Natural killer cell (primary cell): ENCODE measurements at regions not wholly inside any gene's neighbourhood (a gene's known extent, or its start where the extent isn't known, plus 50 kb on each side); places are given as distances from the start of the nearest gene placed in this dataset.

ENCODE experiments used
- ATAC-seq, 3 donors: fragments of 150-1000 bp in 2 of 3; fragments of 200-7000 bp in 1 of 3; cut with Tn5 transposase; 1 replicate in 1 of 3; 2 replicates in 2 of 3; pipeline ENCODE4 v1.10.0; 2021; ENCODE audit warnings: mild to moderate bottlenecking in 2 of 3, moderate library complexity in 2 of 3
- DNase-seq, 2 donors: peaks; one replicate each; pipeline versions ENCODE4 v3.0.0 to v3.0.0-alpha.2; 2013 to 2021; ENCODE audit warnings: mixed read lengths in 1 of 2
- H3K27ac ChIP-seq: one replicate; pipeline ENCODE4 v1.5.1; 2013; ENCODE audit warnings: mild to moderate bottlenecking, low read length
- H3K27me3 ChIP-seq: one replicate; pipeline ENCODE4 v1.6.1; 2013; ENCODE audit warnings: low read length; ENCODE audit not compliant: control insufficient read depth, insufficient read depth
- H3K36me3 ChIP-seq: one replicate; pipeline ENCODE4 v1.6.1; 2013; ENCODE audit warnings: low read length; ENCODE audit not compliant: control insufficient read depth, insufficient read depth
- H3K4me1 ChIP-seq: one replicate; pipeline ENCODE4 v1.6.1; 2013; ENCODE audit warnings: low read length; ENCODE audit not compliant: control insufficient read depth, insufficient read depth
- H3K4me3 ChIP-seq: one replicate; pipeline ENCODE4 v1.5.1; 2013; ENCODE audit warnings: low read length
- H3K9me3 ChIP-seq: one replicate; pipeline ENCODE4 v1.6.1; 2013; ENCODE audit warnings: low read length; ENCODE audit not compliant: control insufficient read depth, insufficient read depth
- H3K27ac Mint-ChIP-seq, 2 donors: one replicate each; pipeline ENCODE4 v1.8.0; 2022; ENCODE audit warnings: mild to moderate bottlenecking in 2 of 2, mixed read lengths in 2 of 2, moderate library complexity in 1 of 2
- H3K27me3 Mint-ChIP-seq, 2 donors: one replicate each; pipeline ENCODE4 v1.8.0; 2022; ENCODE audit warnings: low read depth in 2 of 2, mixed read lengths in 2 of 2
- H3K36me3 Mint-ChIP-seq: one replicate; pipeline ENCODE4 v1.8.0; 2022; ENCODE audit warnings: mixed read lengths
- H3K4me1 Mint-ChIP-seq, 2 donors: one replicate each; pipeline ENCODE4 v1.8.0; 2022; ENCODE audit warnings: mixed read lengths in 2 of 2
- H3K4me3 Mint-ChIP-seq: one replicate; pipeline ENCODE4 v1.8.0; 2022; ENCODE audit warnings: mild to moderate bottlenecking, moderate library complexity, mixed read lengths
- H3K9me3 Mint-ChIP-seq, 2 donors: one replicate each; pipeline ENCODE4 v1.8.0; 2022; ENCODE audit warnings: mixed read lengths in 2 of 2
- CTCF ChIP-seq: fragments of 200-600 bp; IDR thresholded peaks from one replicate; pipeline ENCODE4 v1.8.0; 2022; ENCODE audit warnings: antibody characterized with exemption
- WGBS: methylation state at CpG from one replicate; pipeline ENCODE4 v1.1.7; 2013; ENCODE audit warnings: missing lambda C conversion rate; ENCODE audit not compliant: insufficient coverage; 5-methylcytosine and 5-hydroxymethylcytosine counted together
- intact Hi-C: fragments of 100-400 bp; cut with micrococcal nuclease; formaldehyde crosslinking; loops from one replicate; pipeline ENCODE4 v1.14.2; 2022

DNA sequence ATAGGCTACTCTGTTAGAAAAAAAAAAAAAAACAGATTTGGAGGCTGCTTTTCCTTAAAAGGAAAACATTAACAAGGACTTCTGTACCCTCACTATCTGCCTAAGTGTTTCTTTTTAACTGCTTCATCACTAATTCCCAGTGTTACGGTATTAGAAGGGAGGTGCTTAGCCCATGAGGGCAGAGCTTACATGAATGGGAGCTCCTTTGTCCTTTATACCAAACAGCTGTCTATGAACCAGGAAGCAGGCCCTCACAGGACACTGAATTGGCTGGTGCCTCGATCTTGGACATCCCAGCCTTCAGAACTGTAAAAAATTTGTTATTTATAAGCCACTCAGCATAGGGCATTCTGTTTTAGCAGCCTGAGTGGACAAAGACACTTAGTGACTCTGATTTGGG lies 215.6 kb upstream of the NRSN1 start:
- intact Hi-C loops = no loop called here
- no peak for DNase-seq
- Mint-ChIP-seq H3K4me1 (no peaks in the 10 kb centered on the region), H3K27ac (no peak overlapping the region), H3K4me3 (no peak overlapping the region), H3K27me3 (no peaks in the 10 kb centered on the region), H3K9me3 (peaks cover 5 to 16% of the 10 kb centered on the region in 2 donors), H3K36me3 (no peaks in the 10 kb centered on the region)
- no peak for ATAC-seq
- TF ChIP-seq CTCF = no peak
- WGBS = 68% methylated on average over 2 of the region's 2 CpGs
- Histone ChIP-seq H3K27me3 (no peaks in the 10 kb centered on the region), H3K27ac (no peak overlapping the region), H3K36me3 (no peaks in the 10 kb centered on the region), H3K4me3 (no peak overlapping the region), H3K9me3 (no peaks in the 10 kb centered on the region), H3K4me1 (no peaks in the 10 kb centered on the region)

DNA sequence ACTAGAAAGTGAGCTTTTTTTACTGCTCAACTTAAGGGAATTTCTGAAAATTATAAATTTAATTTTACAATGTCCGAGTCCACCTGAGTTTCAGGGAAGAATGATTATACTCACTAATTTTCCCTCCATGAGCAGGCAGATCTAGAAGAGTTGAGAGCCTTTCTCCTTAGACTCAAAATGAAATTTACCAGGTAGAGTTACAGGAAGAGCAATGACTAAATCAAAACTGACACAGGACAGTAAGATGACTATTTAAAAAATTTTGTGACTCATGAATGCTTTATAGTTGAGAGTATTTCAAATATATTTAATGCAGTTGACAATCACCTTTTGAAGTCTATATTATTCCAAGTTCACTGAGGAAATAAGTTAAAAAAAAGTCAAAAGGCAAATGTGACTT lies 198.1 kb upstream of the NRSN1 start:
- no peaks in the 10 kb centered on the region for H3K4me1 ChIP-seq
- H3K27ac Mint-ChIP-seq = no peak overlapping the region
- peaks cover 6% of the 10 kb centered on the region for H3K36me3 Mint-ChIP-seq
- DNase-seq (no peak), ATAC-seq (no peak)
- peaks cover 6 to 7% of the 10 kb centered on the region in 2 donors for H3K9me3 Mint-ChIP-seq
- no peak overlapping the region for H3K4me3 Mint-ChIP-seq
- WGBS = no CpG with 5 or more reads among the region's 1 CpG
- H3K4me3 ChIP-seq = no peak overlapping the region
- H3K27ac ChIP-seq = no peak overlapping the region
- TF ChIP-seq CTCF = no peak
- H3K4me1 Mint-ChIP-seq = no peaks in the 10 kb centered on the region
- H3K9me3 ChIP-seq = peaks cover 4% of the 10 kb centered on the region
- H3K36me3 ChIP-seq = no peaks in the 10 kb centered on the region
- H3K27me3 ChIP-seq = no peaks in the 10 kb centered on the region
- intact Hi-C loops = no loop called here
- H3K27me3 Mint-ChIP-seq = no peaks in the 10 kb centered on the region

- intact Hi-C loops = no loop called here
These were observed 196.8 kb upstream of the NRSN1 start for GRCh38 chr6:23929201-23929600.

More at GRCh38 chr6:23929201-23929600, 196.8 kb upstream of the NRSN1 start:
- DNase-seq (no peak), ATAC-seq (no peak)
- Mint-ChIP-seq H3K27ac (no peak overlapping the region), H3K36me3 (peaks cover 6% of the 10 kb centered on the region), H3K4me3 (no peak overlapping the region), H3K27me3 (no peaks in the 10 kb centered on the region), H3K4me1 (no peaks in the 10 kb centered on the region), H3K9me3 (peaks cover 8 to 9% of the 10 kb centered on the region in 2 donors)
- H3K27ac ChIP-seq = no peak overlapping the region
- no peak for TF ChIP-seq CTCF
- H3K4me3 ChIP-seq = no peak overlapping the region
- H3K36me3 ChIP-seq = no peaks in the 10 kb centered on the region
- no peaks in the 10 kb centered on the region for H3K4me1 ChIP-seq
- 90% methylated on average over 3 of the region's 3 CpGs for WGBS
- H3K27me3 ChIP-seq = no peaks in the 10 kb centered on the region
- H3K9me3 ChIP-seq = peaks cover 4% of the 10 kb centered on the region
